CD4-positive, alpha-beta T cell (primary cell): ENCODE measurements at regions not wholly inside any gene's neighbourhood (a gene's known extent, or its start where the extent isn't known, plus 50 kb on each side); places are given as distances from the start of the nearest gene placed in this dataset.

ENCODE experiments used
- ATAC-seq: fragments of 200-7000 bp; cut with Tn5 transposase; one replicate; pipeline ENCODE4 v1.10.0; 2022; ENCODE audit warnings: mild to moderate bottlenecking; ENCODE audit not compliant: poor library complexity
- CTCF ChIA-PET: fragments of 350-600 bp; sonication (Branson Sonifier 250); formaldehyde crosslinking; loops from one replicate; lab custom pipeline; 2021; ENCODE audit warnings: antibody characterized with exemption, inconsistent platforms; lab: Charles Lee
- POLR2A ChIA-PET: fragments of 350-600 bp; sonication (Branson Sonifier 250); formaldehyde crosslinking; loops from one replicate; lab custom pipeline; 2021; ENCODE audit warnings: antibody characterized with exemption, inconsistent platforms; lab: Charles Lee
- DNase-seq, 14 experiments: peaks; one replicate each; pipeline ENCODE4 v3.0.0-alpha.2; 2013 to 2020; ENCODE audit warnings: mixed read lengths in 2 of 14
- H3K27ac ChIP-seq, 2 donors: one replicate each; pipeline versions ENCODE4 v1.5.1 to v1.7.0; 2013; ENCODE audit warnings: low read length in 2 of 2, low read depth in 1 of 2, mild to moderate bottlenecking in 1 of 2
- H3K27me3 ChIP-seq, 2 experiments: 1 replicate in 1 of 2; 2 replicates in 1 of 2; pipeline versions ENCODE4 v1.6.1 to v1.7.0; 2013; ENCODE audit warnings: low read length in 2 of 2, control low read depth in 1 of 2, mild to moderate bottlenecking in 1 of 2, moderate library complexity in 1 of 2; ENCODE audit not compliant: insufficient read depth in 2 of 2, control insufficient read depth in 1 of 2
- H3K36me3 ChIP-seq: one replicate; pipeline ENCODE4 v1.6.1; 2013; ENCODE audit warnings: low read length, control low read depth; ENCODE audit not compliant: insufficient read depth
- H3K4me1 ChIP-seq: one replicate; pipeline ENCODE4 v1.6.1; 2013; ENCODE audit warnings: low read length, control low read depth; ENCODE audit not compliant: insufficient read depth
- H3K4me3 ChIP-seq: one replicate; pipeline ENCODE4 v1.5.1; 2013; ENCODE audit warnings: mild to moderate bottlenecking, low read length, moderate library complexity
- H3K9me3 ChIP-seq, 2 experiments: 1 replicate in 1 of 2; 2 replicates in 1 of 2; pipeline versions ENCODE4 v1.6.1 to v1.7.0; 2013; ENCODE audit warnings: low read length in 2 of 2, mild to moderate bottlenecking in 2 of 2, control low read depth in 1 of 2, moderate library complexity in 1 of 2; ENCODE audit not compliant: control insufficient read depth in 1 of 2, insufficient read depth in 1 of 2
- H3K27ac Mint-ChIP-seq: one replicate; pipeline ENCODE4 v1.8.0; 2020; ENCODE audit warnings: mixed read lengths
- H3K27me3 Mint-ChIP-seq: one replicate; pipeline ENCODE4 v1.8.0; 2021; ENCODE audit warnings: mixed read lengths
- H3K36me3 Mint-ChIP-seq: one replicate; pipeline ENCODE4 v1.8.0; 2021; ENCODE audit warnings: low read depth, mixed read lengths
- H3K4me1 Mint-ChIP-seq: one replicate; pipeline ENCODE4 v1.8.0; 2021; ENCODE audit warnings: low read depth, mixed read lengths
- H3K4me3 Mint-ChIP-seq: one replicate; pipeline ENCODE4 v1.8.0; 2020; ENCODE audit warnings: mild to moderate bottlenecking, mixed read lengths
- H3K9me3 Mint-ChIP-seq: one replicate; pipeline ENCODE4 v1.8.0; 2020; ENCODE audit warnings: mixed read lengths
- intact Hi-C, 2 experiments: fragments of 100-400 bp; cut with DNase I in 1 of 2; cut with micrococcal nuclease in 1 of 2; formaldehyde crosslinking; loops; one replicate each; pipeline versions ENCODE4 v1.15.1 to v1.9.0; 2023 to 2025; cut with DNase I, micrococcal nuclease
- TF ChIP-seq, protein P1 (sequence below): fragments of 200-600 bp; IDR thresholded peaks from one replicate; pipeline ENCODE4 v1.8.0; 2022; ENCODE audit warnings: antibody characterized with exemption, mild to moderate bottlenecking

DNA sequence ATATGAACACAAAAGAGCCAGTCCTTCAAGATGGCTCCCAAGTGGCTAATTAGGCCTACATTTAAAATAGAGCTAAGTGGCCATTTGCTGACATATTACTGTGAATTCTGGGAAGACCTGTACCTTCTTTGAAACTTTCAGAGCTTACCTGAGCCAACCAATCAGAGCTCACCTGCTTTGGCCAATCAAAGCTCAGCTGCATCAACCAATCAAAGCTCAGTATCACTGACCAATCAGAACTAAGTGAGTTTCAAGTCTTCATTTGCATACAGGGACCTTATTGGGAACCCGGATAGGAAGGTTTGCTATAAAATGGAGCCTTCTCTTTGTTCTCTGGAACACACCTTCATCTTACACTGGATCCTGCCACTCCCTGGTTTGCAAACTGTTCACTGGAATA, 63.7 kb downstream of the FOXL1 start:
- TF ChIP-seq, protein P1, sequence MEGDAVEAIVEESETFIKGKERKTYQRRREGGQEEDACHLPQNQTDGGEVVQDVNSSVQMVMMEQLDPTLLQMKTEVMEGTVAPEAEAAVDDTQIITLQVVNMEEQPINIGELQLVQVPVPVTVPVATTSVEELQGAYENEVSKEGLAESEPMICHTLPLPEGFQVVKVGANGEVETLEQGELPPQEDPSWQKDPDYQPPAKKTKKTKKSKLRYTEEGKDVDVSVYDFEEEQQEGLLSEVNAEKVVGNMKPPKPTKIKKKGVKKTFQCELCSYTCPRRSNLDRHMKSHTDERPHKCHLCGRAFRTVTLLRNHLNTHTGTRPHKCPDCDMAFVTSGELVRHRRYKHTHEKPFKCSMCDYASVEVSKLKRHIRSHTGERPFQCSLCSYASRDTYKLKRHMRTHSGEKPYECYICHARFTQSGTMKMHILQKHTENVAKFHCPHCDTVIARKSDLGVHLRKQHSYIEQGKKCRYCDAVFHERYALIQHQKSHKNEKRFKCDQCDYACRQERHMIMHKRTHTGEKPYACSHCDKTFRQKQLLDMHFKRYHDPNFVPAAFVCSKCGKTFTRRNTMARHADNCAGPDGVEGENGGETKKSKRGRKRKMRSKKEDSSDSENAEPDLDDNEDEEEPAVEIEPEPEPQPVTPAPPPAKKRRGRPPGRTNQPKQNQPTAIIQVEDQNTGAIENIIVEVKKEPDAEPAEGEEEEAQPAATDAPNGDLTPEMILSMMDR: no peak
- ATAC-seq (no peak), DNase-seq (no peak)
- ChIA-PET CTCF (no interaction called here), POLR2A (no interaction called here)
- H3K36me3 ChIP-seq: no peaks in the 10 kb centered on the region
- intact Hi-C loops: no loop called here
- H3K4me3 ChIP-seq: no peak overlapping the region
- H3K36me3 Mint-ChIP-seq: no peaks in the 10 kb centered on the region
- H3K4me1 Mint-ChIP-seq: no peaks in the 10 kb centered on the region
- peaks cover 15% of the 10 kb centered on the region for H3K27me3 Mint-ChIP-seq
- no peak overlapping the region for H3K27ac ChIP-seq
- H3K9me3 Mint-ChIP-seq: no peaks in the 10 kb centered on the region
- no peak overlapping the region for H3K4me3 Mint-ChIP-seq
- H3K9me3 ChIP-seq: peaks cover 0 to 19% of the 10 kb centered on the region in 2 experiments
- H3K27me3 ChIP-seq: peaks cover 0 to 9% of the 10 kb centered on the region in 2 experiments
- no peaks in the 10 kb centered on the region for H3K4me1 ChIP-seq
- no peak overlapping the region for H3K27ac Mint-ChIP-seq

DNA sequence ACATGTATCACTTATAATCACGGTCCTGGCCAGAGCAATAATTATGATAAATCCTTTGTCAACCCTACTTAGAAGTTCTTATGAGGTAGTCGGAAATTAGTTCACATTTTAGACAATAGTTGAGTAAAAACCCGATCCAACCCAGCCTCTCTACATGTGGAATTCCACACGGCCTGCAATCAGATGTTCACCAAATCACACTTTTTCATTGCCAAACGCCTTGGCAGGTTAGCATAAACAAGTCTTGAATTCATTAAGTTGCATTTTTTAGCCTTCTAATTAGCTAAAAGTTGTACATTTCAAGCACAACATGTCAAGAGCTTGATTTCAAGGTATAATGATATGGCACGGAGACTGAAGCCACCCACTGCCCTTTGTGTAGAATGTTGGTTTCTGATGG, 65.3 kb downstream of the FOXL1 start:
- intact Hi-C loops: no loop called here
- TF ChIP-seq, protein P1: no peak
- Mint-ChIP-seq H3K27me3 (peaks cover 4% of the 10 kb centered on the region), H3K4me1 (no peaks in the 10 kb centered on the region), H3K36me3 (no peaks in the 10 kb centered on the region), H3K9me3 (no peaks in the 10 kb centered on the region), H3K27ac (no peak overlapping the region), H3K4me3 (no peak overlapping the region)
- POLR2A ChIA-PET: no interaction called here
- CTCF ChIA-PET: no interaction called here
- Histone ChIP-seq H3K36me3 (no peaks in the 10 kb centered on the region), H3K27ac (no peak overlapping the region), H3K27me3 (peaks cover 0 to 9% of the 10 kb centered on the region in 2 experiments), H3K9me3 (peaks cover 0 to 23% of the 10 kb centered on the region in 2 experiments), H3K4me3 (no peak overlapping the region), H3K4me1 (no peaks in the 10 kb centered on the region)
- no peak for DNase-seq
- no peak for ATAC-seq

DNA sequence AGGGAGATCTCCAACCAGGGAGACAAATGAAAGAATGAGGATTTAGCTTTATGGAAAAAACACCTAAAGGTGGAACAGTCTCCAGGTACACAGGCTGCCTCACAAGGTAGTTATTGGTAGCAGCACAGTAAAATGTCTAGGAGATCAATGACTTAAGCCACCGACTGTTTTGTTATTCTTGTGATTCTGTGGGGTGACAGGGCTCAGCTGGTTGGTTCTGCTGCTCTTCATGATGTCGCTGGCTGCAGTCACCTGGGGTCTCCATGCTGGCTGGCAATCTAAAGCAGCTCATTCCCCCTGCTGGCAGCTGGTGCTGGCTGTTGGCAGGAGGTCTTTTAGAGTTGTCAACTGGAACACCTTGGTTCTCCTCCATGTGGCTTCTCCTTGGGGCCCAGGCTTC, 69.2 kb downstream of the FOXL1 start:
- Histone ChIP-seq H3K4me1 (no peaks in the 10 kb centered on the region), H3K27ac (no peak overlapping the region), H3K9me3 (peaks cover 0 to 9% of the 10 kb centered on the region in 2 experiments), H3K27me3 (peaks cover 0 to 2% of the 10 kb centered on the region in 2 experiments), H3K36me3 (no peaks in the 10 kb centered on the region), H3K4me3 (no peak overlapping the region)
- Mint-ChIP-seq H3K36me3 (no peaks in the 10 kb centered on the region), H3K4me1 (no peaks in the 10 kb centered on the region), H3K4me3 (no peak overlapping the region), H3K27ac (no peak overlapping the region), H3K9me3 (no peaks in the 10 kb centered on the region), H3K27me3 (peaks cover 20% of the 10 kb centered on the region)
- CTCF ChIA-PET: no interaction called here
- ATAC-seq (no peak), DNase-seq (no peak)
- POLR2A ChIA-PET: no interaction called here
- intact Hi-C loops: no loop called here
- TF ChIP-seq, protein P1: no peak
